ENCODE measurements at regions not wholly inside any gene's neighbourhood (a gene's known extent, or its start where the extent isn't known, plus 50 kb on each side); places are given as distances from the start of the nearest gene placed in this dataset.

- TF ChIP-seq ZNF311 (tag by site-specific recombination; IDR thresholded peaks at IDR 0.05; ENCODE audit: borderline replicate concordance) (no peak), SETDB1 (IDR thresholded peaks at IDR 0.05; ENCODE audit: insufficient read length, low read length) (no peak), ZNF701 (tag by site-specific recombination; IDR thresholded peaks at IDR 0.05) (no peak), SCRT1 (tag by site-specific recombination; IDR thresholded peaks at IDR 0.05; ENCODE audit: borderline replicate concordance) (no peak), SALL2 (tag by site-specific recombination; IDR thresholded peaks at IDR 0.05; ENCODE audit: borderline replicate concordance) (no peak), CTCF (tag by site-specific recombination; IDR thresholded peaks at IDR 0.05) (no peak), ZNF146 (tag by site-specific recombination; IDR thresholded peaks at IDR 0.05) (no peak), GLI4 (tag by site-specific recombination; IDR thresholded peaks at IDR 0.05) (no peak), FEZF1 (tag by site-specific recombination; IDR thresholded peaks at IDR 0.05) (no peak), ZNF776 (tag by site-specific recombination; IDR thresholded peaks at IDR 0.05; ENCODE audit: borderline replicate concordance) (no peak), KLF16 (tag by site-specific recombination; IDR thresholded peaks at IDR 0.05) (no peak), ZNF341 (tag by site-specific recombination; IDR thresholded peaks at IDR 0.05; ENCODE audit: low read depth) (no peak), ZNF16 (tag by site-specific recombination; IDR thresholded peaks at IDR 0.05; ENCODE audit: low read depth) (no peak), ZNF843 (tag by site-specific recombination; IDR thresholded peaks at IDR 0.05) (no peak)
These were observed 540.2 kb downstream of the NXPH1 start for GRCh38 chr7:8973601-8974000.

All from HEK293 (cell line).